ENCODE measurements at regions not wholly inside any gene's neighbourhood (a gene's known extent, or its start where the extent isn't known, plus 50 kb on each side); places are given as distances from the start of the nearest gene placed in this dataset.

DNA sequence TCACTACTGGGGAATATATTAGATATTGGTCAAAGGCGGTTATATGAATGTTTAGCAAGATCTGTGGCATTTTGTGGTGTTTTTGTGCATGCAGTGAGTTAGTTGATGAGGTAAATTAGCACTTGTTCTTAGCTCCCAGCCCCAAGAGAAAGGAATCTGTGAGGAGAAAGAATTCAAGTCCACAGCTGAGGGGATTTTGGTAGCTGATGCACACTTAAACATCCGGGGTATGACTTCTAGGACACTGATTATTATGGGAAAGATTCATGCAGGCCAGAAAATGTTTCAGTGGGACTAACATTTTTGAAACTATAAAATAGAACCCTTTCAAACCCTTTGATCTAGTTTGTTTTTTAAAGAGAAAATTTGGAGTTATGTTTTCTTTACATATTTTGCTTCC, 118.2 kb upstream of the RPS23 start:
- no peak overlapping the region for H3K27ac ChIP-seq

DNA sequence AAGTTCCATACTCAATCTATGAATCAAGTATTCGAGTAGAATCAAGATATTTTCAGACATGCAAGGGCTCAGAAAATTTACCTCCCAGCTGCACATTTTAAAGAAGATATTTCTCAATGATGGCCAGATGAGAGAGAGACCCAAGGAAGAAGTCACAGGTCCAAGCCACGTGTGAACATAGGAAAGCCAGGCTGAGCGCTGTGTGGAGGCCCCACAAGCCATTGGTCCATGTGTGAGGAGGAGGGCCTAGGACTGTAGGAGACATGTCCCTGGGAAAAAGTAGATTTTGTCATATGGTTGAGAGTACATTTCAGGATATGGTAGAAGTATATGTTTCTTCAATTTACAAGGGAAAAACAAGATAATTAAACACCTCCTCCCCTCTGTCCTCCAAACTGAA, 115.8 kb upstream of the RPS23 start:
- Histone ChIP-seq H3K4me1 (no peaks in the 10 kb centered on the region), H3K4me3 (no peak overlapping the region), H3K27ac (no peak overlapping the region), H3K36me3 (no peaks in the 10 kb centered on the region), H3K9me3 (no peaks in the 10 kb centered on the region), H3K27me3 (replicated peaks in 1 of 7) (no peaks in the 10 kb centered on the region)
- WGBS, 5 donors = 80 to 89% (median 83%) methylated on average over 3 of the region's 3 CpGs
- no peak for TF ChIP-seq POLR2AphosphoS5 (IDR thresholded peaks at IDR 0.05)
- no peak for TF ChIP-seq POLR2A (IDR thresholded peaks at IDR 0.05)
- TF ChIP-seq, protein P1, sequence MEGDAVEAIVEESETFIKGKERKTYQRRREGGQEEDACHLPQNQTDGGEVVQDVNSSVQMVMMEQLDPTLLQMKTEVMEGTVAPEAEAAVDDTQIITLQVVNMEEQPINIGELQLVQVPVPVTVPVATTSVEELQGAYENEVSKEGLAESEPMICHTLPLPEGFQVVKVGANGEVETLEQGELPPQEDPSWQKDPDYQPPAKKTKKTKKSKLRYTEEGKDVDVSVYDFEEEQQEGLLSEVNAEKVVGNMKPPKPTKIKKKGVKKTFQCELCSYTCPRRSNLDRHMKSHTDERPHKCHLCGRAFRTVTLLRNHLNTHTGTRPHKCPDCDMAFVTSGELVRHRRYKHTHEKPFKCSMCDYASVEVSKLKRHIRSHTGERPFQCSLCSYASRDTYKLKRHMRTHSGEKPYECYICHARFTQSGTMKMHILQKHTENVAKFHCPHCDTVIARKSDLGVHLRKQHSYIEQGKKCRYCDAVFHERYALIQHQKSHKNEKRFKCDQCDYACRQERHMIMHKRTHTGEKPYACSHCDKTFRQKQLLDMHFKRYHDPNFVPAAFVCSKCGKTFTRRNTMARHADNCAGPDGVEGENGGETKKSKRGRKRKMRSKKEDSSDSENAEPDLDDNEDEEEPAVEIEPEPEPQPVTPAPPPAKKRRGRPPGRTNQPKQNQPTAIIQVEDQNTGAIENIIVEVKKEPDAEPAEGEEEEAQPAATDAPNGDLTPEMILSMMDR (IDR thresholded peaks at IDR 0.05 in 8 of 11, conservative IDR thresholded peaks at IDR 0.05 in 3 of 11) = no peak
- intact Hi-C loops (cut with DNase I; ENCODE audit: low total_unique reads) = no loop called here
- DNase-seq = no peak

More for the DNA sequence above, 118.2 kb upstream of the RPS23 start:
- 74 to 82% (median 79%) methylated on average over 2 of the region's 2 CpGs for WGBS, 5 donors
- no peaks in the 10 kb centered on the region for H3K27me3 ChIP-seq (replicated peaks in 1 of 7)
- TF ChIP-seq, protein P1 (IDR thresholded peaks at IDR 0.05 in 8 of 11, conservative IDR thresholded peaks at IDR 0.05 in 3 of 11) = no peak
- TF ChIP-seq POLR2A (IDR thresholded peaks at IDR 0.05) = no peak
- no peak for TF ChIP-seq POLR2AphosphoS5 (IDR thresholded peaks at IDR 0.05)
- no peaks in the 10 kb centered on the region for H3K36me3 ChIP-seq
- H3K4me1 ChIP-seq = no peaks in the 10 kb centered on the region
- DNase-seq = no peak
- no peak overlapping the region for H3K4me3 ChIP-seq
- H3K9me3 ChIP-seq = no peaks in the 10 kb centered on the region
- intact Hi-C loops (cut with DNase I; ENCODE audit: low total_unique reads) = no loop called here

DNA sequence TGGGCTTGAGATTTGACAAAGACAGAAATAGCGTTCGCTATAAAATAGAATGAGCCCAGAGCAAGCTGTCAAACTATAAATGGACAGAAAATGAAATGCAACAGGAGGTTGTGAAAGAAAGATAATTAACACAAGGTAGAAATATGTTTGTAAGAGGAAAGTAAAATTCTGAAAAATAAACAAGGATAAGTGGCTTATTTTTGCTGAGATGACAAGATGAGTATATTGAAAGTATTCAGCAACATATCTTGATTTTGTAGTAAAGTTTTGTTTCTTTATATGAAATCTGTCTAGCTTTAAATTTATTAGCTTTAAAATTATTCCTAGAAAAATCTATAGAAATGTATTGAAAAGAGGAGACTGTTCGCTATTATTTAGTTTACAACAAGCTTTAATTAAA, 111.9 kb upstream of the RPS23 start:
- H3K4me3 ChIP-seq = no peak overlapping the region

DNA sequence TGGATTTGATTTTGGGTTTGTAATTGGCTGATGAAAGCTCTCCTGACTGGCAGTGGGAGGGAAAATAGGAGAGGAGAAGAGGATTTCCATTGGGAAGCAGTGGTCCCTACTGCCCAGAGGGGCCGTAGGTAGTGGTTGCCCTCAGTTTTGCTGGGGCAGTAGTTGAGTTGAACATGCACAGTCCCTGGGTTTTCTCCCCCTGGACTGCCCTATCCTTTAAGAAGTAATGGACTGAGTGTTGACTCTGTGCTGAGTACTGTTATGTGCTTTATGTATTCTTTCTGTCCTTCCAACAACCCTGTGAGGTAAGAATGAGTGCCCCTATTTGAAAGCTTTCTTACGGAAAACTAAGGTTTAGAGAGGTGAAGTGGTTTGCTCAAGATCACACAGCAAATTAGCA, 111.2 kb upstream of the RPS23 start:
- intact Hi-C loops (cut with DNase I; ENCODE audit: low total_unique reads) = no loop called here
- WGBS, 5 donors = 90 to 98% (median 94%) methylated on average over 2 of the region's 2 CpGs
- no peak for DNase-seq
- Histone ChIP-seq H3K4me1 (no peaks in the 10 kb centered on the region), H3K27ac (no peak overlapping the region), H3K27me3 (replicated peaks in 1 of 7) (peaks cover 0 to 4% (median 0%) of the 10 kb centered on the region in 7 donors), H3K36me3 (no peaks in the 10 kb centered on the region), H3K4me3 (no peak overlapping the region), H3K9me3 (no peaks in the 10 kb centered on the region)
- TF ChIP-seq, protein P1 (IDR thresholded peaks at IDR 0.05 in 8 of 11, conservative IDR thresholded peaks at IDR 0.05 in 3 of 11) = no peak
- TF ChIP-seq POLR2A (IDR thresholded peaks at IDR 0.05) (no peak), POLR2AphosphoS5 (IDR thresholded peaks at IDR 0.05) (no peak)

More for the DNA sequence above, 111.9 kb upstream of the RPS23 start:
- Histone ChIP-seq H3K4me1 (no peaks in the 10 kb centered on the region), H3K36me3 (no peaks in the 10 kb centered on the region), H3K9me3 (no peaks in the 10 kb centered on the region), H3K27ac (no peak overlapping the region), H3K27me3 (replicated peaks in 1 of 7) (peaks cover 0 to 4% (median 0%) of the 10 kb centered on the region in 7 donors)
- DNase-seq = no peak
- 90 to 97% (median 95%) methylated on average over 3 of the region's 3 CpGs for WGBS, 5 donors
- intact Hi-C loops (cut with DNase I; ENCODE audit: low total_unique reads) = no loop called here
- TF ChIP-seq POLR2A (IDR thresholded peaks at IDR 0.05) = no peak
- TF ChIP-seq POLR2AphosphoS5 (IDR thresholded peaks at IDR 0.05) = no peak
- TF ChIP-seq, protein P1 (IDR thresholded peaks at IDR 0.05 in 8 of 11, conservative IDR thresholded peaks at IDR 0.05 in 3 of 11) = no peak
